Activated CD8-positive, alpha-beta T cell treated with anti-CD3 and anti-CD28 coated beads for 36 hours (primary cell): ENCODE measurements at regions not wholly inside any gene's neighbourhood (a gene's known extent, or its start where the extent isn't known, plus 50 kb on each side); places are given as distances from the start of the nearest gene placed in this dataset.

Source experiments
- ATAC-seq: fragments of 200-7000 bp; cut with Tn5 transposase; one replicate; pipeline ENCODE4 v1.10.0; 2021; ENCODE audit warnings: mild to moderate bottlenecking, moderate library complexity
- CTCF ChIA-PET: fragments of 350-600 bp; sonication (Branson Sonifier 250); formaldehyde crosslinking; loops from one replicate; lab custom pipeline; 2021; ENCODE audit warnings: antibody characterized with exemption; lab: Charles Lee
- POLR2A ChIA-PET: fragments of 350-600 bp; sonication (Branson Sonifier 250); formaldehyde crosslinking; loops from one replicate; lab custom pipeline; 2021; ENCODE audit warnings: antibody characterized with exemption; lab: Charles Lee
- DNase-seq: peaks from one replicate; pipeline ENCODE4 v3.0.0-alpha.2; 2020
- H3K27ac Mint-ChIP-seq: one replicate; pipeline ENCODE4 v1.8.0; 2021; ENCODE audit warnings: mild to moderate bottlenecking, mixed read lengths
- H3K27me3 Mint-ChIP-seq: one replicate; pipeline ENCODE4 v1.8.0; 2021; ENCODE audit warnings: mixed read lengths
- H3K36me3 Mint-ChIP-seq: one replicate; pipeline ENCODE4 v1.8.0; 2021; ENCODE audit warnings: low read depth, mixed read lengths
- H3K4me1 Mint-ChIP-seq: one replicate; pipeline ENCODE4 v1.8.0; 2021; ENCODE audit warnings: low read depth, mixed read lengths
- H3K4me3 Mint-ChIP-seq: one replicate; pipeline ENCODE4 v1.8.0; 2021; ENCODE audit warnings: mild to moderate bottlenecking, moderate library complexity, mixed read lengths
- H3K9me3 Mint-ChIP-seq: one replicate; pipeline ENCODE4 v1.8.0; 2021; ENCODE audit warnings: mixed read lengths
- CTCF ChIP-seq: fragments of 200-600 bp; IDR thresholded peaks from one replicate; pipeline ENCODE4 v1.8.0; 2022; ENCODE audit warnings: antibody characterized with exemption, mild to moderate bottlenecking
- intact Hi-C: fragments of 100-400 bp; cut with micrococcal nuclease; formaldehyde crosslinking; loops from one replicate; pipeline ENCODE4 v1.10.0; 2022

GRCh38 chr20:54397292-54398140 is 77.9 kb upstream of the DOK5 start:
- no peaks in the 10 kb centered on the region for H3K36me3 Mint-ChIP-seq
- peaks cover 3% of the 10 kb centered on the region for H3K9me3 Mint-ChIP-seq
- no peak overlapping the region for H3K27ac Mint-ChIP-seq
- ATAC-seq: no peak
- CTCF ChIA-PET: interaction anchor here (1.5 kb wide), 1 partner anchor 10 kb away, joined by 3 read pairs; no protein-coding TSS in a partner anchor
- DNase-seq: no peak
- H3K4me3 Mint-ChIP-seq: no peak overlapping the region
- TF ChIP-seq CTCF: no peak
- POLR2A ChIA-PET: no interaction called here
- intact Hi-C loops: no loop called here
- no peaks in the 10 kb centered on the region for H3K4me1 Mint-ChIP-seq
- H3K27me3 Mint-ChIP-seq: peaks cover 6% of the 10 kb centered on the region

GRCh38 chr20:54398814-54399213 is 76.6 kb upstream of the DOK5 start:
- CTCF ChIA-PET: no interaction called here
- Mint-ChIP-seq H3K4me1 (no peaks in the 10 kb centered on the region), H3K27ac (no peak overlapping the region), H3K36me3 (no peaks in the 10 kb centered on the region), H3K4me3 (no peak overlapping the region), H3K27me3 (peaks cover 8% of the 10 kb centered on the region), H3K9me3 (peaks cover 3% of the 10 kb centered on the region)
- no peak for TF ChIP-seq CTCF
- DNase-seq (no peak), ATAC-seq (no peak)
- POLR2A ChIA-PET: no interaction called here
- intact Hi-C loops: no loop called here

GRCh38 chr20:54405540-54405939 is 69.9 kb upstream of the DOK5 start:
- POLR2A ChIA-PET: no interaction called here
- no peaks in the 10 kb centered on the region for H3K36me3 Mint-ChIP-seq
- H3K9me3 Mint-ChIP-seq: no peaks in the 10 kb centered on the region
- no peak overlapping the region for H3K27ac Mint-ChIP-seq
- no peaks in the 10 kb centered on the region for H3K4me1 Mint-ChIP-seq
- intact Hi-C loops: no loop called here
- ATAC-seq (no peak), DNase-seq (no peak)
- peaks cover 4% of the 10 kb centered on the region for H3K27me3 Mint-ChIP-seq
- CTCF ChIA-PET: no interaction called here
- H3K4me3 Mint-ChIP-seq: no peak overlapping the region
- TF ChIP-seq CTCF: no peak

GRCh38 chr20:54407459-54407858 is 67.9 kb upstream of the DOK5 start:
- no peak for ATAC-seq
- no peak for TF ChIP-seq CTCF
- peaks cover 4% of the 10 kb centered on the region for H3K27me3 Mint-ChIP-seq
- POLR2A ChIA-PET: no interaction called here
- no peaks in the 10 kb centered on the region for H3K4me1 Mint-ChIP-seq
- no peak overlapping the region for H3K4me3 Mint-ChIP-seq
- H3K36me3 Mint-ChIP-seq: no peaks in the 10 kb centered on the region
- intact Hi-C loops: no loop called here
- no peaks in the 10 kb centered on the region for H3K9me3 Mint-ChIP-seq
- CTCF ChIA-PET: no interaction called here
- no peak overlapping the region for H3K27ac Mint-ChIP-seq
- DNase-seq: no peak

- POLR2A ChIA-PET: interaction anchor here (0.7 kb wide), 1 partner anchor 1354 kb away, joined by 3 read pairs; no protein-coding TSS in a partner anchor
- Mint-ChIP-seq H3K36me3 (no peaks in the 10 kb centered on the region), H3K4me1 (no peaks in the 10 kb centered on the region), H3K4me3 (no peak overlapping the region), H3K27ac (no peak overlapping the region), H3K27me3 (peaks cover 8% of the 10 kb centered on the region), H3K9me3 (no peaks in the 10 kb centered on the region)
- TF ChIP-seq CTCF: no peak
- CTCF ChIA-PET: no interaction called here
- ATAC-seq (no peak), DNase-seq (no peak)
- intact Hi-C loops: no loop called here
These were observed 59.4 kb upstream of the DOK5 start for GRCh38 chr20:54415967-54416366.
